Thymus (tissue), 11 donors: ENCODE measurements at regions not wholly inside any gene's neighbourhood (a gene's known extent, or its start where the extent isn't known, plus 50 kb on each side); places are given as distances from the start of the nearest gene placed in this dataset.

ENCODE experiments used
- DNase-seq, 9 donors: peaks; one replicate each; pipeline ENCODE4 v3.0.0-alpha.2; 2013; ENCODE audit warnings: low spot score in 9 of 9, low read depth in 6 of 9, missing footprints in 1 of 9
- H3K27ac ChIP-seq, 2 donors: one replicate each; pipeline ENCODE4 v1.5.1; 2013; ENCODE audit warnings: control low read depth in 1 of 2, low read depth in 1 of 2, low read length in 1 of 2, mild to moderate bottlenecking in 1 of 2, moderate library complexity in 1 of 2
- H3K27me3 ChIP-seq, 2 donors: one replicate each; pipeline ENCODE4 v1.5.1; 2013; ENCODE audit warnings: low read length in 1 of 2; ENCODE audit not compliant: control insufficient read depth in 2 of 2, insufficient read depth in 1 of 2
- H3K36me3 ChIP-seq, 2 donors: one replicate each; pipeline ENCODE4 v1.5.1; 2013; ENCODE audit warnings: low read length in 1 of 2, mild to moderate bottlenecking in 1 of 2, moderate library complexity in 1 of 2; ENCODE audit not compliant: control insufficient read depth in 2 of 2, insufficient read depth in 2 of 2
- H3K4me1 ChIP-seq, 2 donors: one replicate each; pipeline ENCODE4 v1.5.1; 2013; ENCODE audit warnings: low read length in 2 of 2; ENCODE audit not compliant: control insufficient read depth in 2 of 2, insufficient read depth in 2 of 2
- H3K4me3 ChIP-seq, 2 donors: one replicate each; pipeline ENCODE4 v1.5.1; 2013; ENCODE audit warnings: low read length in 2 of 2, control low read depth in 1 of 2, mild to moderate bottlenecking in 1 of 2
- H3K9me3 ChIP-seq, 2 donors: one replicate each; pipeline ENCODE4 v1.5.1; 2013; ENCODE audit warnings: low read length in 1 of 2, mild to moderate bottlenecking in 1 of 2; ENCODE audit not compliant: control insufficient read depth in 2 of 2, insufficient read depth in 1 of 2
- WGBS: extraction: QIAGEN DNeasy Blood & Tissue Kit; methylation state at CpG from one replicate; pipeline ENCODE4 v1.1.7; 2013; 5-methylcytosine and 5-hydroxymethylcytosine counted together
- donor health status: healthy.

- no peak overlapping the region for H3K4me3 ChIP-seq
- H3K4me1 ChIP-seq = no peaks in the 10 kb centered on the region
- no peak overlapping the region for H3K27ac ChIP-seq
- H3K9me3 ChIP-seq = no peaks in the 10 kb centered on the region
- no peaks in the 10 kb centered on the region for H3K27me3 ChIP-seq
- DNase-seq = no peak
- no peaks in the 10 kb centered on the region for H3K36me3 ChIP-seq
Measured at GRCh38 chr5:58258984-58259684, 200.8 kb downstream of the PLK2 start.

GRCh38 chr5:58255970-58256369, 203.9 kb downstream of the PLK2 start:
- no peak for DNase-seq
- WGBS = 95% methylated on average over 2 of the region's 2 CpGs
- H3K4me1 ChIP-seq = no peaks in the 10 kb centered on the region
- H3K9me3 ChIP-seq = no peaks in the 10 kb centered on the region
- H3K27me3 ChIP-seq = no peaks in the 10 kb centered on the region
- H3K4me3 ChIP-seq = no peak overlapping the region
- no peaks in the 10 kb centered on the region for H3K36me3 ChIP-seq
- H3K27ac ChIP-seq = no peak overlapping the region

GRCh38 chr5:58255386-58255785, 204.5 kb downstream of the PLK2 start:
- no peaks in the 10 kb centered on the region for H3K27me3 ChIP-seq
- WGBS = 89% methylated on average over 1 of the region's 1 CpG
- H3K4me3 ChIP-seq = no peak overlapping the region
- H3K4me1 ChIP-seq = no peaks in the 10 kb centered on the region
- DNase-seq = no peak
- H3K9me3 ChIP-seq = no peaks in the 10 kb centered on the region
- no peak overlapping the region for H3K27ac ChIP-seq
- H3K36me3 ChIP-seq = no peaks in the 10 kb centered on the region

GRCh38 chr5:58248221-58248620, 211.7 kb downstream of the PLK2 start:
- no peaks in the 10 kb centered on the region for H3K27me3 ChIP-seq
- WGBS = 95% methylated on average over 1 of the region's 1 CpG
- no peaks in the 10 kb centered on the region for H3K36me3 ChIP-seq
- H3K9me3 ChIP-seq = no peaks in the 10 kb centered on the region
- DNase-seq = no peak
- H3K4me3 ChIP-seq = no peak overlapping the region
- no peak overlapping the region for H3K27ac ChIP-seq
- H3K4me1 ChIP-seq = no peaks in the 10 kb centered on the region

- Histone ChIP-seq H3K27me3 (no peaks in the 10 kb centered on the region), H3K27ac (no peak overlapping the region), H3K9me3 (no peaks in the 10 kb centered on the region), H3K4me1 (no peaks in the 10 kb centered on the region), H3K4me3 (no peak overlapping the region), H3K36me3 (no peaks in the 10 kb centered on the region)
- 77% methylated on average over 3 of the region's 3 CpGs for WGBS
- DNase-seq = no peak
Measured at GRCh38 chr5:58246461-58246944, 213.4 kb downstream of the PLK2 start.

- DNase-seq = no peak
- WGBS = 35% methylated on average over 3 of the region's 3 CpGs
- Histone ChIP-seq H3K27me3 (no peaks in the 10 kb centered on the region), H3K9me3 (no peaks in the 10 kb centered on the region), H3K27ac (no peak overlapping the region), H3K36me3 (no peaks in the 10 kb centered on the region), H3K4me1 (no peaks in the 10 kb centered on the region), H3K4me3 (no peak overlapping the region)
Measured at GRCh38 chr5:58245476-58245840, 214.4 kb downstream of the PLK2 start.

GRCh38 chr5:58244819-58245475, 214.9 kb downstream of the PLK2 start:
- 69% methylated on average over 8 of the region's 8 CpGs for WGBS
- Histone ChIP-seq H3K4me1 (no peaks in the 10 kb centered on the region), H3K4me3 (no peak overlapping the region)

GRCh38 chr5:58241389-58241788, 218.5 kb downstream of the PLK2 start:
- DNase-seq = no peak
- Histone ChIP-seq H3K4me1 (no peaks in the 10 kb centered on the region), H3K36me3 (no peaks in the 10 kb centered on the region), H3K4me3 (no peak overlapping the region), H3K27me3 (no peaks in the 10 kb centered on the region), H3K27ac (no peak overlapping the region), H3K9me3 (no peaks in the 10 kb centered on the region)
- 95% methylated on average over 3 of the region's 3 CpGs for WGBS

More at GRCh38 chr5:58244819-58245475, 214.9 kb downstream of the PLK2 start:
- no peak for DNase-seq
- Histone ChIP-seq H3K36me3 (no peaks in the 10 kb centered on the region), H3K27me3 (no peaks in the 10 kb centered on the region), H3K27ac (no peak overlapping the region), H3K9me3 (no peaks in the 10 kb centered on the region)

- no peak overlapping the region for H3K4me3 ChIP-seq
- DNase-seq = no peak
- H3K4me1 ChIP-seq = no peaks in the 10 kb centered on the region
- 92% methylated on average over 3 of the region's 3 CpGs for WGBS
- no peaks in the 10 kb centered on the region for H3K36me3 ChIP-seq
- no peaks in the 10 kb centered on the region for H3K9me3 ChIP-seq
- H3K27me3 ChIP-seq = no peaks in the 10 kb centered on the region
- no peak overlapping the region for H3K27ac ChIP-seq
Measured at GRCh38 chr5:58240322-58240721, 219.6 kb downstream of the PLK2 start.
